Endodermal cell (in vitro differentiated cells): ENCODE measurements at regions not wholly inside any gene's neighbourhood (a gene's known extent, or its start where the extent isn't known, plus 50 kb on each side); places are given as distances from the start of the nearest gene placed in this dataset.

ENCODE experiments used
- DNase-seq: peaks from one replicate; pipeline ENCODE4 v3.0.0-alpha.2; 2017
- H3K27ac ChIP-seq: 2 replicates; pipeline ENCODE4 v1.5.1; 2013; ENCODE audit warnings: mild to moderate bottlenecking, low read depth, low read length, moderate library complexity
- H3K27me3 ChIP-seq: 2 replicates; pipeline ENCODE4 v1.6.1; 2013; ENCODE audit warnings: mild to moderate bottlenecking, low read length, moderate library complexity; ENCODE audit not compliant: insufficient read depth, control insufficient read depth, poor library complexity, severe bottlenecking
- H3K36me3 ChIP-seq: 2 replicates; pipeline ENCODE4 v1.7.0; 2013; ENCODE audit warnings: mild to moderate bottlenecking, low read length, moderate library complexity; ENCODE audit not compliant: control insufficient read depth, insufficient read depth
- H3K4me1 ChIP-seq: one replicate; pipeline ENCODE4 v1.7.0; 2013; ENCODE audit warnings: low read length; ENCODE audit not compliant: control insufficient read depth, insufficient read depth
- H3K4me3 ChIP-seq: 2 replicates; pipeline ENCODE4 v1.5.1; 2013; ENCODE audit warnings: mild to moderate bottlenecking, low read length, moderate library complexity
- H3K9ac ChIP-seq: 2 replicates; pipeline ENCODE4 v1.6.1; 2013; ENCODE audit warnings: mild to moderate bottlenecking, low read length, moderate library complexity; ENCODE audit not compliant: poor library complexity, severe bottlenecking; ENCODE audit errors: extremely low read depth
- H3K9me3 ChIP-seq: 2 replicates; pipeline ENCODE4 v1.6.1; 2013; ENCODE audit warnings: mild to moderate bottlenecking, low read length, moderate library complexity; ENCODE audit not compliant: control insufficient read depth
- H3K27ac Mint-ChIP-seq: 2 replicates; pipeline ENCODE4 v1.8.0; 2020; ENCODE audit warnings: mixed read lengths
- H3K27me3 Mint-ChIP-seq: 2 replicates; pipeline ENCODE4 v1.8.0; 2021; ENCODE audit warnings: mild to moderate bottlenecking, mixed read lengths; ENCODE audit not compliant: insufficient read depth
- H3K36me3 Mint-ChIP-seq: 2 replicates; pipeline ENCODE4 v1.8.0; 2020; ENCODE audit warnings: low read depth, mixed read lengths
- H3K4me1 Mint-ChIP-seq: 2 replicates; pipeline ENCODE4 v1.8.0; 2020; ENCODE audit warnings: mixed read lengths
- H3K4me3 Mint-ChIP-seq: 2 replicates; pipeline ENCODE4 v1.8.0; 2020; ENCODE audit warnings: mild to moderate bottlenecking, moderate library complexity, mixed read lengths
- H3K9me3 Mint-ChIP-seq: 2 replicates; pipeline ENCODE4 v1.8.0; 2020; ENCODE audit warnings: mild to moderate bottlenecking, mixed read lengths
- WGBS, 2 experiments: methylation state at CpG; one replicate each; pipeline versions ENCODE4 v1.1.5 to v1.1.7; 2013; ENCODE audit warnings: missing lambda C conversion rate in 2 of 2, mixed read lengths in 1 of 2; ENCODE audit not compliant: insufficient coverage in 1 of 2, insufficient read length in 1 of 2; 5-methylcytosine and 5-hydroxymethylcytosine counted together
- TF ChIP-seq, protein P1 (sequence below): fragments of 200-600 bp; sonication (generic); conservative IDR thresholded peaks from 2 replicates; pipeline ENCODE4 v1.5.0; 2021; ENCODE audit warnings: antibody characterized with exemption, mild to moderate bottlenecking

DNA sequence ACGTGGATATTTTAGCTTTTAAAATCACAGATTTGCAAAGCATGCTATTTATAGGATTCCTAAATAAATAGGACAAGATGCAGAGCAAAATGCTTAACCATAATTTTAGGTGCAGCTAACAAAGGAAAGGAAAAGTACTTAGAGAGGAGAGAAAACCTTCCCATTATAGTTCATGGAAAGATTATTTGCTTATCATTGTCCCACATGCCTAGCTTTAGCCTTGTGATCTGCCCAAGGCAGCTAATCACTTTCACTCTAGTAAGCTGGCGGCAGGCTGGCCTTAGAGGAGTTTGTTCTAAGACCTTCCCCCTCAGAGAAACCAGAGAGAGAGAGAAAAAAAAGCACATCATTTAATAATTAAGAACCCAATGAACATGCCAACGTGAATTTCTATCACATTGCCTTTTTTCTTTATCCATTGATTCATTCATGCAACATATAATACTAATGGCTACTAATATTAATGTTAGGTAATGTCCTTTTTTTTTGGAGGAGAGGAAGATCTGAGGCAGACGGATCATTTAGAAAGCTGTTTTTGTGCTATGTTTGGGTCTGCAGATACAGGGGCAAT, 274.6 kb downstream of the ARL4A start:
- Mint-ChIP-seq H3K4me3 (no peak overlapping the region), H3K4me1 (peaks cover 7% of the 10 kb centered on the region), H3K9me3 (no peaks in the 10 kb centered on the region), H3K27ac (no peak overlapping the region), H3K27me3 (peaks cover 3% of the 10 kb centered on the region), H3K36me3 (no peaks in the 10 kb centered on the region)
- Histone ChIP-seq H3K4me3 (no peak overlapping the region), H3K36me3 (no peaks in the 10 kb centered on the region), H3K27me3 (peaks cover 21% of the 10 kb centered on the region), H3K9ac (no peak overlapping the region), H3K27ac (no peak overlapping the region), H3K9me3 (no peaks in the 10 kb centered on the region), H3K4me1 (no peaks in the 10 kb centered on the region)
- TF ChIP-seq, protein P1, sequence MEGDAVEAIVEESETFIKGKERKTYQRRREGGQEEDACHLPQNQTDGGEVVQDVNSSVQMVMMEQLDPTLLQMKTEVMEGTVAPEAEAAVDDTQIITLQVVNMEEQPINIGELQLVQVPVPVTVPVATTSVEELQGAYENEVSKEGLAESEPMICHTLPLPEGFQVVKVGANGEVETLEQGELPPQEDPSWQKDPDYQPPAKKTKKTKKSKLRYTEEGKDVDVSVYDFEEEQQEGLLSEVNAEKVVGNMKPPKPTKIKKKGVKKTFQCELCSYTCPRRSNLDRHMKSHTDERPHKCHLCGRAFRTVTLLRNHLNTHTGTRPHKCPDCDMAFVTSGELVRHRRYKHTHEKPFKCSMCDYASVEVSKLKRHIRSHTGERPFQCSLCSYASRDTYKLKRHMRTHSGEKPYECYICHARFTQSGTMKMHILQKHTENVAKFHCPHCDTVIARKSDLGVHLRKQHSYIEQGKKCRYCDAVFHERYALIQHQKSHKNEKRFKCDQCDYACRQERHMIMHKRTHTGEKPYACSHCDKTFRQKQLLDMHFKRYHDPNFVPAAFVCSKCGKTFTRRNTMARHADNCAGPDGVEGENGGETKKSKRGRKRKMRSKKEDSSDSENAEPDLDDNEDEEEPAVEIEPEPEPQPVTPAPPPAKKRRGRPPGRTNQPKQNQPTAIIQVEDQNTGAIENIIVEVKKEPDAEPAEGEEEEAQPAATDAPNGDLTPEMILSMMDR = no peak
- WGBS, 2 experiments = 82 to 100% methylated on average over 2 to 3 of the region's 4 CpGs
- DNase-seq = no peak

- Histone ChIP-seq H3K4me1 (no peaks in the 10 kb centered on the region), H3K4me3 (no peak overlapping the region), H3K36me3 (no peaks in the 10 kb centered on the region), H3K9me3 (no peaks in the 10 kb centered on the region), H3K27me3 (peaks cover 21% of the 10 kb centered on the region), H3K27ac (no peak overlapping the region), H3K9ac (no peak overlapping the region)
- no peak for DNase-seq
- WGBS, 2 experiments = 78 to 80% methylated on average over 1 of the region's 1 CpG
- H3K4me3 Mint-ChIP-seq = no peak overlapping the region
- H3K27ac Mint-ChIP-seq = no peak overlapping the region
- peaks cover 3% of the 10 kb centered on the region for H3K27me3 Mint-ChIP-seq
- no peaks in the 10 kb centered on the region for H3K9me3 Mint-ChIP-seq
- H3K36me3 Mint-ChIP-seq = no peaks in the 10 kb centered on the region
- TF ChIP-seq, protein P1 = no peak
- peaks cover 7% of the 10 kb centered on the region for H3K4me1 Mint-ChIP-seq
Measured at GRCh38 chr7:12963435-12963834, 276.0 kb downstream of the ARL4A start.

- Histone ChIP-seq H3K4me1 (no peaks in the 10 kb centered on the region), H3K27ac (no peak overlapping the region), H3K36me3 (no peaks in the 10 kb centered on the region), H3K9me3 (no peaks in the 10 kb centered on the region), H3K9ac (no peak overlapping the region), H3K4me3 (no peak overlapping the region), H3K27me3 (peaks cover 21% of the 10 kb centered on the region)
- 89 to 93% methylated on average over 1 to 4 of the region's 4 CpGs for WGBS, 2 experiments
- H3K9me3 Mint-ChIP-seq = no peaks in the 10 kb centered on the region
- TF ChIP-seq, protein P1 = no peak
- no peak for DNase-seq
- peaks cover 7% of the 10 kb centered on the region for H3K4me1 Mint-ChIP-seq
- H3K4me3 Mint-ChIP-seq = no peak overlapping the region
- no peak overlapping the region for H3K27ac Mint-ChIP-seq
- H3K36me3 Mint-ChIP-seq = no peaks in the 10 kb centered on the region
- H3K27me3 Mint-ChIP-seq = peaks cover 3% of the 10 kb centered on the region
Measured at GRCh38 chr7:12964836-12965235, 277.4 kb downstream of the ARL4A start.
